HFFc6 (cell line): ENCODE measurements at regions not wholly inside any gene's neighbourhood (a gene's known extent, or its start where the extent isn't known, plus 50 kb on each side); places are given as distances from the start of the nearest gene placed in this dataset.

Experiments
- DNase-seq: peaks from one replicate; pipeline ENCODE4 v3.0.0-alpha.2; 2018
- H3K27ac Mint-ChIP-seq: 2 replicates; pipeline ENCODE4 v1.8.0; 2020; ENCODE audit warnings: mild to moderate bottlenecking, mixed read lengths
- H3K27me3 Mint-ChIP-seq: 2 replicates; pipeline ENCODE4 v1.8.0; 2021; ENCODE audit warnings: mild to moderate bottlenecking, moderate library complexity, mixed read lengths; ENCODE audit not compliant: insufficient read depth
- H3K36me3 Mint-ChIP-seq: 2 replicates; pipeline ENCODE4 v1.8.0; 2021; ENCODE audit warnings: low read depth, mixed read lengths
- H3K4me1 Mint-ChIP-seq: 2 replicates; pipeline ENCODE4 v1.8.0; 2020; ENCODE audit warnings: low read depth, mixed read lengths
- H3K4me3 Mint-ChIP-seq: 2 replicates; pipeline ENCODE4 v1.8.0; 2020; ENCODE audit warnings: mild to moderate bottlenecking, moderate library complexity, mixed read lengths
- H3K9me3 Mint-ChIP-seq: 2 replicates; pipeline ENCODE4 v1.8.0; 2020; ENCODE audit warnings: mild to moderate bottlenecking, mixed read lengths
- CTCF ChIP-seq: fragments of 200-600 bp; sonication (generic); IDR thresholded peaks from 2 replicates; pipeline ENCODE4 v1.5.0; 2021; ENCODE audit warnings: antibody characterized with exemption, mild to moderate bottlenecking

- no peaks in the 10 kb centered on the region for H3K9me3 Mint-ChIP-seq
- no peak overlapping the region for H3K27ac Mint-ChIP-seq
- no peaks in the 10 kb centered on the region for H3K4me1 Mint-ChIP-seq
- H3K4me3 Mint-ChIP-seq: no peak overlapping the region
- H3K36me3 Mint-ChIP-seq: no peaks in the 10 kb centered on the region
- peaks cover 1% of the 10 kb centered on the region; the same call in 1 of the 2 replicates for H3K27me3 Mint-ChIP-seq
- no peak for DNase-seq
- no peak for TF ChIP-seq CTCF
Observed at GRCh38 chr3:105051111-105051510, 315.6 kb upstream of the ALCAM start.

- Mint-ChIP-seq H3K4me3 (no peak overlapping the region), H3K36me3 (no peaks in the 10 kb centered on the region), H3K4me1 (no peaks in the 10 kb centered on the region), H3K27ac (no peak overlapping the region), H3K27me3 (peaks cover 1% of the 10 kb centered on the region; the same call in 1 of the 2 replicates), H3K9me3 (no peaks in the 10 kb centered on the region)
- DNase-seq: no peak
- TF ChIP-seq CTCF: no peak
Observed at GRCh38 chr3:105051972-105052371, 314.7 kb upstream of the ALCAM start.

- DNase-seq: no peak
- Mint-ChIP-seq H3K9me3 (0 out of 2 replicates have a peak, but pooled peaks cover under 1% of the 10 kb centered on the region), H3K4me3 (no peak overlapping the region)
Observed at GRCh38 chr3:105062853-105063252, 303.9 kb upstream of the ALCAM start.

GRCh38 chr3:105065895-105066839 lies 300.5 kb upstream of the ALCAM start:
- no peaks in the 10 kb centered on the region for H3K27me3 Mint-ChIP-seq
- no peak for DNase-seq

More at GRCh38 chr3:105062853-105063252, 303.9 kb upstream of the ALCAM start:
- H3K4me1 Mint-ChIP-seq: peaks cover 7% of the 10 kb centered on the region; the same call in 1 of the 2 replicates
- H3K27me3 Mint-ChIP-seq: no peaks in the 10 kb centered on the region
- no peak overlapping the region for H3K27ac Mint-ChIP-seq
- no peaks in the 10 kb centered on the region; the same call in 1 of the 2 replicates for H3K36me3 Mint-ChIP-seq
- TF ChIP-seq CTCF: no peak

GRCh38 chr3:105067361-105067760 lies 299.3 kb upstream of the ALCAM start:
- DNase-seq: no peak
- H3K27ac Mint-ChIP-seq: no peak overlapping the region
- no peak for TF ChIP-seq CTCF
- H3K36me3 Mint-ChIP-seq: no peaks in the 10 kb centered on the region; the same call in 1 of the 2 replicates
- H3K9me3 Mint-ChIP-seq: 0 out of 2 replicates have a peak, but pooled peaks cover 3% of the 10 kb centered on the region
- H3K4me3 Mint-ChIP-seq: no peak overlapping the region
- H3K27me3 Mint-ChIP-seq: no peaks in the 10 kb centered on the region
- peaks cover 7% of the 10 kb centered on the region; the same call in 1 of the 2 replicates for H3K4me1 Mint-ChIP-seq

More at GRCh38 chr3:105065895-105066839, 300.5 kb upstream of the ALCAM start:
- no peak for TF ChIP-seq CTCF
- Mint-ChIP-seq H3K9me3 (0 out of 2 replicates have a peak, but pooled peaks cover 3% of the 10 kb centered on the region), H3K4me1 (peaks cover 7% of the 10 kb centered on the region; the same call in 1 of the 2 replicates), H3K27ac (no peak overlapping the region), H3K36me3 (no peaks in the 10 kb centered on the region; the same call in 1 of the 2 replicates), H3K4me3 (no peak overlapping the region)
